ENCODE measurements at regions not wholly inside any gene's neighbourhood (a gene's known extent, or its start where the extent isn't known, plus 50 kb on each side); places are given as distances from the start of the nearest gene placed in this dataset.

- TF ChIP-seq EZH2phosphoT487 (conservative IDR thresholded peaks at IDR 0.05; ENCODE audit: low read length) (no peak), CTCF (IDR thresholded peaks at IDR 0.05; ENCODE audit: insufficient read depth, low read length, poor library complexity, severe bottlenecking) (no peak)
Observed at GRCh38 chr5:23451156-23451555, 56.3 kb upstream of the PRDM9 start.

Measured in SU-DHL-6 (cell line).